ENCODE measurements at regions not wholly inside any gene's neighbourhood (a gene's known extent, or its start where the extent isn't known, plus 50 kb on each side); places are given as distances from the start of the nearest gene placed in this dataset.

- H3K4me3 ChIP-seq (replicated peaks; ENCODE audit: low read depth, low read length), result no peak overlapping the region
- TF ChIP-seq CTCF (IDR thresholded peaks at IDR 0.05; ENCODE audit: low read length, missing control alignments), result no peak
- no peak for DNase-seq (ENCODE audit: low read depth)
Observed at GRCh38 chr13:87986639-87987250, 315.6 kb downstream of the SLITRK5 start.

GRCh38 chr13:87998081-87998480, 326.9 kb downstream of the SLITRK5 start:
- TF ChIP-seq CTCF (IDR thresholded peaks at IDR 0.05; ENCODE audit: low read length, missing control alignments), result no peak
- DNase-seq (ENCODE audit: low read depth), result no peak
- H3K4me3 ChIP-seq (replicated peaks; ENCODE audit: low read depth, low read length), result no peak overlapping the region

GRCh38 chr13:87999240-87999700, 328.1 kb downstream of the SLITRK5 start:
- DNase-seq (ENCODE audit: low read depth), result peak; percentile 26
- no peak overlapping the region for H3K4me3 ChIP-seq (replicated peaks; ENCODE audit: low read depth, low read length)
- no peak for TF ChIP-seq CTCF (IDR thresholded peaks at IDR 0.05; ENCODE audit: low read length, missing control alignments)

GRCh38 chr13:87999788-88000187, 328.6 kb downstream of the SLITRK5 start:
- DNase-seq (ENCODE audit: low read depth), result peak; percentile 1
- TF ChIP-seq CTCF (IDR thresholded peaks at IDR 0.05; ENCODE audit: low read length, missing control alignments), result no peak
- no peak overlapping the region for H3K4me3 ChIP-seq (replicated peaks; ENCODE audit: low read depth, low read length)

GRCh38 chr13:88000239-88000638, 329.1 kb downstream of the SLITRK5 start:
- no peak overlapping the region for H3K4me3 ChIP-seq (replicated peaks; ENCODE audit: low read depth, low read length)
- no peak for TF ChIP-seq CTCF (IDR thresholded peaks at IDR 0.05; ENCODE audit: low read length, missing control alignments)
- no peak for DNase-seq (ENCODE audit: low read depth)

- no peak for TF ChIP-seq CTCF (IDR thresholded peaks at IDR 0.05; ENCODE audit: low read length, missing control alignments)
- no peak for DNase-seq (ENCODE audit: low read depth)
- H3K4me3 ChIP-seq (replicated peaks; ENCODE audit: low read depth, low read length), result no peak overlapping the region
Observed at GRCh38 chr13:88000787-88001186, 329.6 kb downstream of the SLITRK5 start.

- no peak overlapping the region for H3K4me3 ChIP-seq (replicated peaks; ENCODE audit: low read depth, low read length)
- TF ChIP-seq CTCF (IDR thresholded peaks at IDR 0.05; ENCODE audit: low read length, missing control alignments), result no peak
- no peak for DNase-seq (ENCODE audit: low read depth)
Observed at GRCh38 chr13:88005188-88005587, 334.0 kb downstream of the SLITRK5 start.
